ENCODE measurements at regions not wholly inside any gene's neighbourhood (a gene's known extent, or its start where the extent isn't known, plus 50 kb on each side); places are given as distances from the start of the nearest gene placed in this dataset.

GRCh38 chr2:14219306-14219705 lies 413.2 kb upstream of the LRATD1 start:
- TF ChIP-seq CTCF (IDR thresholded peaks at IDR 0.05; ENCODE audit: low read depth, low read length): no peak
- H3K4me3 ChIP-seq (ENCODE audit: low read depth, low read length): no peak overlapping the region

- no peak overlapping the region for H3K4me3 ChIP-seq (ENCODE audit: low read depth, low read length)
- no peak for TF ChIP-seq CTCF (IDR thresholded peaks at IDR 0.05; ENCODE audit: low read depth, low read length)
These were observed 412.4 kb upstream of the LRATD1 start for GRCh38 chr2:14220101-14220500.

GRCh38 chr2:14221466-14221865 lies 411.1 kb upstream of the LRATD1 start:
- H3K4me3 ChIP-seq (ENCODE audit: low read depth, low read length): no peak overlapping the region
- TF ChIP-seq CTCF (IDR thresholded peaks at IDR 0.05; ENCODE audit: low read depth, low read length): no peak

GRCh38 chr2:14223576-14223975 lies 408.9 kb upstream of the LRATD1 start:
- H3K4me3 ChIP-seq (ENCODE audit: low read depth, low read length): no peak overlapping the region
- TF ChIP-seq CTCF (IDR thresholded peaks at IDR 0.05; ENCODE audit: low read depth, low read length): no peak

- TF ChIP-seq CTCF (IDR thresholded peaks at IDR 0.05; ENCODE audit: low read depth, low read length): no peak
- no peak overlapping the region for H3K4me3 ChIP-seq (ENCODE audit: low read depth, low read length)
These were observed 401.1 kb upstream of the LRATD1 start for GRCh38 chr2:14231391-14231898.

- no peak overlapping the region for H3K4me3 ChIP-seq (ENCODE audit: low read depth, low read length)
- no peak for TF ChIP-seq CTCF (IDR thresholded peaks at IDR 0.05; ENCODE audit: low read depth, low read length)
These were observed 400.3 kb upstream of the LRATD1 start for GRCh38 chr2:14232217-14232616.

- H3K4me3 ChIP-seq (ENCODE audit: low read depth, low read length): no peak overlapping the region
- no peak for TF ChIP-seq CTCF (IDR thresholded peaks at IDR 0.05; ENCODE audit: low read depth, low read length)
These were observed 397.6 kb upstream of the LRATD1 start for GRCh38 chr2:14234911-14235310.
